ENCODE measurements at regions not wholly inside any gene's neighbourhood (a gene's known extent, or its start where the extent isn't known, plus 50 kb on each side); places are given as distances from the start of the nearest gene placed in this dataset.

GRCh38 chr20:26154224-26154623 is 457.6 kb upstream of the ZNF337 start:
- TF ChIP-seq CTCF (conservative IDR thresholded peaks at IDR 0.05; ENCODE audit: low read length) (no peak), EZH2phosphoT487 (IDR thresholded peaks at IDR 0.05; ENCODE audit: borderline replicate concordance, low read depth, low read length) (no peak)
